Central memory CD4-positive, alpha-beta T cell (primary cell): ENCODE measurements at regions not wholly inside any gene's neighbourhood (a gene's known extent, or its start where the extent isn't known, plus 50 kb on each side); places are given as distances from the start of the nearest gene placed in this dataset.

ENCODE experiments used
- DNase-seq: peaks from one replicate; pipeline ENCODE4 v3.0.0; 2022

DNA sequence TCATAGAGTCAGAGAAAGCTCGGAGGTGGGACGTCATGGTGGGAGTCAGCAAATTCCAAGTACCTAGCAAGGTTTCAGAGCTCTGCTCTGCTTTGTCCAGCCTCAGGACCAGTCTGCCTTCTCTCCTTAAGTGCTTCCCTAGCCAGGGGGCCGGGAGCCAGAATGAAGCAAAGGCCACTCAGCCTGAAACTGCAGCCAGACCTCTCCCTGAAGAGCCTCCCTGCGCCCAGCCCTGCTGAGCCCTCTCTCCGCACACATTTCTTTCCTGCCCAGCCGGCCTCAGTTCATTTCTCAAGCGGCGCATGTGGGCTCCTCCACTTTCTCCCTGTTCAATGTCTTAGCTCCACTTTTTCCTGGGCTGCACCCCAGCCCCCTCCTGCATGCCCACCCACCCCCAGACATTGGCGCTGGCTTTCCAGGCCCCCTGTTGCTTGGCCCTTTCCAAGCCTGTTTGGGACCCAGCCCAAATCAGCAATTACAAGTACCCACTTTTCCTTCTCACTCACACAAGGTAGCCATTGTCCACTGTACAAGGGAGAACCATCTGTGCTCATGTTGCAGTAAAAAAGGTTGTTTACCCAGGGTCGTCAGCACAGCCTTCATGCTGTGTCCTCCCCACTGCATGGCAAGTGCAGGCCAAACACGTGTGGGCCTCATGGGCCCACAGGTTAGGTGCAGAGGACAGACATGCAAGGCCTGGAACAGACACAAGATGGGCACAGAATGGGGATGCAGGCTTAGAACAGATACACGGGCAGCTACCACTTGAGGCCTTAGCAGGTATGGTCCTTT is 147.1 kb downstream of the MRPL14 start:
- no peak for DNase-seq

DNA sequence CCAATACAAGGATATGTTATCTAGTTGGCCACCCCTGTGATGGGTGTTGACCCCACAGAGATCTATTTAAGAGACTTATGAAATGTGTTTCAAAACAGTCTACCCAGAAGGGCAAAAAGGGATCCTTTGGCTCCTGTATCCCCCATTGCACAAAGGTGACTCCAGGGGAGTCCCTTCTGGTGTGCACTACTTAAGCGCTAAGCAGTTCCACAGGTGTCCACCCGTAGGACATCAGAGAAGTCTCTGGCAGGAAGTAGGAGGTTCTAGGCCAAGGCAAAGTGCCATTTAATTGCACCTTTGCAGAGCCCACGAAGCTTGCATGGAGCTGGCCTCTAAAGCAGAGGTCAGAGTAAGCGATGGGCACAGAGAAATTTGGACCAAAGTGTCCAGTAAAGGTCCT is 147.7 kb downstream of the MRPL14 start:
- DNase-seq = no peak

DNA sequence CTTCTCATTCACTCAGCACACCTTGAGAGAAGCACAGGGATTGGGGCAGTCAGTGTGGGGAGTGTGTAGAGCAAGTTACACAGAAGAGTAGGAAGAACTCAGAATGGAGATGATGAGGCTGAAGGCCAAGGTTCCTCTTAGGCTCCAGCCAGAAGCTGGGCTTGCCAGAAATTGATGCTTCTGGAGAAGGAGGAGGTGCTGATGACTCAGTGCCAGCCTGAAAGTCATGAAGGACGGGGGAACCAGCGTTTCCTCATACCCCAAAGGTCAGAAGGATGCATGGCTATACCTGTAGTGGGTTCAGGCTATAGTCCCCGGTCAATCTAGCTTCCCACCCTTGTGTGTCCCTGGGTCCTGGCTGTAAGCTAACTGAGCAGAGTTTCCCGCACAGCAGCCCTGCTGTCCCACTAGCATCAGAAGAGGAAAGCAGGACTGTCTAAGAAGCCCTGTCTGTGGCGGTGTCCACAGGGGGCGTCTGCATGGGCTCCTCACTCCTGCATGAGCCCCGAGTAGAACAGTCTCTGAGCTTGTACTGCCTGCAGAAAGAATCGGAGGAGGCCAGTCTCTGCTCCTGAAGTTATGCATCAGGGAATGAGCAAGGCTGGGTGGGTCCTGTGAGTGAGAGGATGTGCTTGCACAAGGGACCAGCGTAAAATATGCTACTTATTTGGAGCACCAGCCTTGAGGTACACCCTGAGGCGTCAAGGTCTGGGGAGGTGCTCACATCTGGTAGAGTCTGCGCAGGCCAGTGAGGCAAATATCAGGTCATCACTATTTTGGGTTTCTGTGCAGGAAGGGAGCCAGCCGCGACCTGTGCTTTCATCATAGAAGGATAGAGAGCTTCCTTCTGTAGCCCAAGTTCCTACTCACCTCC is 148.5 kb downstream of the MRPL14 start:
- DNase-seq = no peak

- no peak for DNase-seq
These were observed 149.7 kb downstream of the MRPL14 start for GRCh38 chr6:43977404-43978111.

DNA sequence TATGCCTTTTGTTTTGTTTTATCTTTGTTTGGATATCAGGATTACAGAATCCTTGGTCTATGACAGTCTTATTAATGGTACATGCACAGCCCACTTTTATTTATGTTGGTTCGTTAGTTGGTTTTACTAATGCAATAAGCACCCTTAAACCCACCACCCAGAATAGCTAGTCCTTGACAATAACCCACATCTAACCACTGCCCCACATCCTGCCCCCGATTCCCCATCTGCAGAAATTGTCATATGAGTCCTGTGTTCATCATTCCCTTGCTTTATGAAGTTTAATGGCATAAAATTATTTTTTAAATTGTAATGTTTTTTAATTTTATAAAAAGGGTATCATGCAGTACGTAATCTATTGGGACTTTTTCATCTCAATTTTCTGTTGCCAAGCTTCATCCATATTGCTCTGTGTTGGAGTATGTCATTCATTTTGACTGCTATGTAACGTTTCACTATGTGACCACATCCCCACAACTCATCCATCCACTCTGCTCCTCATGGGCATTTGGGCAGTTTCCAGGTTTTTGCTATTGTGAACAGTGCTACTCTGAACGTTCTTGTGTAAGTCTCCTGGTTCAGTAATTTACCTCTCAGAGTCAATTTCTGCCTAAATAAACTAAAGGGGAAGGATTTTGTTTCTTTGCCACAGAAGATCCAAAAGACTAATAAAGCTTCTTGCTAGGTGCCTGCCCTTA is 150.4 kb downstream of the MRPL14 start:
- no peak for DNase-seq

- DNase-seq = no peak
These were observed 152.5 kb downstream of the MRPL14 start for GRCh38 chr6:43974643-43975230.

DNA sequence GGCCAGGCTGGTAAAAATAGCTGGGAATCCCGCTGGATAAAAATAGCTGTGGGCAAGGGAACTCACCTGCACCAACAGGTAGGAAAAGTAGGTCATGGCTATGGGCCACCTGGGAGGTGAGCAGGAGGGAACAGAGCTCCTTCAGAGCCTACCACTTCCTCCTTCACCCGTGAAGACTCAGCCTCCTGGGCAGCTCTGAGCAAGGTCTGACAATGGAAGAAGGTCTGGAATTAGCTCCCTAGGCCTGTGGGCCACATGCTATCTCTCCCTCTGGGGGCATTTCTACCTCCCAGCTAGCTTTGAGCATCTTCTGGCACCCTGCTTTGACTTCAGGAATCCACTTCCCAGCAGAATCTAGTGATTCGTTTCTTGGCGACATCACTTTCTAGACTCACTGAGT is 153.9 kb downstream of the MRPL14 start:
- DNase-seq = no peak

DNA sequence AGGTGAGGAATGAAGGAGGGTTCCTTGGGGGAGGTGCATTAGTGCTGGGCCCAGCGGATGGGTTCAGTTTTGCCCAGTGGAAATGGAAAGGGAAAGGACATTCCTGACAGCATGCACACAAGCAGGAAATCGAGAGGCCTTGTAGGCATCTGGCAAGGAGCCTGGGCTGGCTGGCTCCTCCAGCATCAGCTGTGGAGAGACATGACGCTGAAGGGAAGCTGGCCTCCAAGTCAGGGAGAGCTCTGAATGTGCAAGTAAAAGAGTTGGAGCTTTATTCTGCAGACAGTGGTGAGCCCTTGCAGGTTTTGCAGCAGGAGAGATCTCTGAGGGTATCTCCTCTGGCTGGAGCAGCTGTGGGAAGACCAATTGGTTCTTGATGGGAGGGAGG is 154.3 kb downstream of the MRPL14 start:
- DNase-seq = no peak

GRCh38 chr6:43972179-43972912 is 154.9 kb downstream of the MRPL14 start:
- no peak for DNase-seq

DNA sequence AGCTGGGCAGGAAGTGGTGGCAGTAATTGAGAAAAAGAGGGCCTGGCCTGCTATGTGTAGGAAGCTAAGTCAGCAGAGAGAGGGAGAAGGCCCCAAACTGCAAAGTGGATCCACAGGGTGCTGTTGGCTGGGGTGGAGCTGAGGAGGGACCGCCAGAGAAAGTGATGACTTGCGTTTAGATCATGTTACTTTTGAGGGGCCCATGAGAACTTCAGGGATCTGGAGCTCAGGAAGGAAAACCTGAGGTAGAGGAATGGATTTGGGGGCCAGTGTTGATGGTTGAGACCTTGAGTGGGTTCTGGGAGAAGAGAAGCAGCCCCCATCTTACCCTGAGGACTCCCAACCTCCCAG is 155.5 kb downstream of the MRPL14 start:
- no peak for DNase-seq

GRCh38 chr6:43970913-43971775 is 156.1 kb downstream of the MRPL14 start:
- DNase-seq = no peak

GRCh38 chr6:43970068-43970912 is 157.0 kb downstream of the MRPL14 start:
- no peak for DNase-seq

- DNase-seq = no peak
These were observed 157.9 kb downstream of the MRPL14 start for GRCh38 chr6:43969158-43969981.

DNA sequence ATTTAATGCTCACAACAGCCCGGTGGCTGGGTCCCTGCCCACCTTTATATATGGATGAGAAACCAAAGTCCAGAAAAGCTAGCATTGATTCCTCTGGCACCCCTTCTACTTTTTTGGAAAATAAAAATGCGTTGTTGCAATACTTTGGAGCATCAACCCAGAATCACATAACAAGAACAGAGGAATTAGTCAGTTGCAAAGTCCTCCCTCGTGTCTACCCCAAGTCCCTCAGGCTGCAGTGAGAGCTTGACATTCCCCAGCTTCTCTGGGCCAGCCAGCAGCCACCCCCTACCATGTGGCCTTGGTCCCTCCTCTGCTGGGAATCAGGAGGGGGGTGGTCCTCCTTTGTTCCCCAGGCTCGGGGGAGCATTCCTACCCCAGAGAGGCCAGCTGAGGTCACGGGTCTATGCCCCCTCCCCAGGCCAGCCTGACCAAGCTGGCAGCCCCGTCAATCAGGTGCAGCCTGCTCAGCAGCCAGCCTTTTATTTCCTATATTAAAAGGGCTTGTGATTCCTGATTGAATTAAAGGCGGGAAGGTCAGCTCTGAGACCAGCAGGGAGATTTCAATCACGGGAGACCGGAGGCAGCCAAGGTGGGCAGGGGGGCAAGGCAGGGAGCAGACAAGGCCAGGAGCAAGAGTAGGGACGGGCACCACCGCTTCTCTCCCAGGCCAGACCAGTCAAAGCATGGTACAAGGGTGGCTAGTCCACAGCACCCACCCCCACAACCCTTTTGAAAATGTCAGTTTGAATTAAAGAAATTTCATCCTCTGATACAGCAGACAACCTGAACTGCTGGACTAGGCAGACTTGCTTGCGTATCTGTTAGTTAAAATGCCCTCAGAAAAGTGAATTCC is 158.9 kb downstream of the MRPL14 start:
- DNase-seq = no peak

- no peak for DNase-seq
These were observed 159.5 kb downstream of the MRPL14 start for GRCh38 chr6:43967719-43968091.

DNA sequence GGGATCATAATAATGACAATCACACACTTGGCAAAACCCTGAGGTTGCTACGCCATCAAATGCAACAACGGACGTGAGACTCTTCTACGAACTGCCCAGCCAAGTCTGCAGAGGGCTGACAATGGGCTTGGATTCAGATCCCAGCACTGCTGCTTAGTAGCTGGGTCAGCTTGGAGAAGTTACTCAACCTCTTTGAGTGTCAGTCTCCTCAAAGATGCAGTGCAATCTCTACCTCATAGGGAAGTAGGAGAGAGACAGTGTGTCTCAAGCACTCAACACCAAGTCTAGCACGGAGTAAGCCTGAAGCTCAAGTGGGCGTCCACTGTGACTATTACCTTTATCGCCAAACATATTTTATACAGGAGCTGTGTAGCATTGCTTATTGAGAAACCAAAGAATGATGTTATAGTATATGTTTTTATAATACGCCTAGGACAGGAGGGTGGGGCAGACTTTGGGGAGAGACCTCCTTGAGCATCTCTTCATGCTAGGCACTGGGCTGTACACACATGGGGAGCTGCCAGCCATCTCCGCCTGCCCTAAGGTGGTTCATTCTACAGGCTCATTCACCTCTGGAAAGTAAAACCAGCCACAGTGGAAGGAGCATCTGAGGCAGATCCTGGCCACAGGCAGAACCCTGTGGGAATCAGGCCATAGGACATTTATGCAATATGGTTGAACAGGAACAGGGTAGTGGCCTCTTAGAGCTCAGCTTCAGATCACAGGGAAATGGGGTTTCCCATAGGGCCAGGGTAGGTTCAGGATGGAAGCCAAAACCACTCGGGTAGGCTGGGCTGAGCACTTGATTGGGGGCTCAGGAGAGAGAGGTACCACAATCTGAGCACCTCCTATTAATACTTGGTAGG is 160.2 kb downstream of the MRPL14 start:
- no peak for DNase-seq

DNA sequence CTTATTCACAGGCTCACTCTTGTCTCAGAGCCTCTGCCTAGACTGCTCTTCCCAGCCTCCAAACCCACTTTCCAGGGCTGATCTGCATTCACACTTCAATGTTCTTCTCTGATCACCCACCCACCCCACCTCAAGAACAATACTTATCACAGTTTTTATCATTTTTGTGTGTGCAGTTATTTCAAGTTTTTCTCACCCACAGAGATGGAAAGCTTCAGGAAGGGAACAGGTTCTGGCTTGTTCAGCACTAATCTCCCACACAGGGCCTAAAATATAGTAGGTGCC is 160.9 kb downstream of the MRPL14 start:
- no peak for DNase-seq
